Neutrophil (primary cell): ENCODE measurements at regions not wholly inside any gene's neighbourhood (a gene's known extent, or its start where the extent isn't known, plus 50 kb on each side); places are given as distances from the start of the nearest gene placed in this dataset.
"Not testable (repeated sequence)": the region's sequence is repeated elsewhere in the genome, so short reads cannot be mapped to it uniquely, and the experiment has no call there.

ENCODE experiments used
- H3K27ac ChIP-seq: fragments of 200-600 bp; sonication (generic); 2 replicates; pipeline ENCODE4 v1.5.1; 2016; ENCODE audit warnings: mild to moderate bottlenecking, moderate library complexity
- H3K27me3 ChIP-seq: fragments of 200-600 bp; sonication (generic); 2 replicates; pipeline ENCODE4 v1.6.0; 2016; ENCODE audit warnings: mild to moderate bottlenecking
- H3K36me3 ChIP-seq: fragments of 200-600 bp; sonication (generic); 2 replicates; pipeline ENCODE4 v1.5.1; 2017
- H3K4me1 ChIP-seq, 2 experiments: fragments of 200-600 bp in 1 of 2; sonication (generic) in 1 of 2; 1 replicate in 1 of 2; 2 replicates in 1 of 2; pipeline versions ENCODE4 v1.5.1 to v1.6.1; 2013 to 2016; ENCODE audit warnings: low read depth in 1 of 2, low read length in 1 of 2, mild to moderate bottlenecking in 1 of 2, moderate library complexity in 1 of 2; ENCODE audit not compliant: control insufficient read depth in 1 of 2, insufficient read depth in 1 of 2
- H3K4me3 ChIP-seq, 2 experiments: fragments of 200-600 bp in 1 of 2; sonication (generic) in 1 of 2; 1 replicate in 1 of 2; 2 replicates in 1 of 2; pipeline ENCODE4 v1.5.1; 2013 to 2016; ENCODE audit warnings: low read depth in 1 of 2, low read length in 1 of 2, mild to moderate bottlenecking in 1 of 2, moderate library complexity in 1 of 2
- H3K9me3 ChIP-seq: fragments of 200-600 bp; sonication (generic); 2 replicates; pipeline ENCODE4 v1.5.1; 2016
- TF ChIP-seq, protein P1 (sequence below): fragments of 200-600 bp; sonication (generic); IDR thresholded peaks from 2 replicates; pipeline ENCODE4 v1.5.1; 2016; ENCODE audit warnings: antibody characterized with exemption

DNA sequence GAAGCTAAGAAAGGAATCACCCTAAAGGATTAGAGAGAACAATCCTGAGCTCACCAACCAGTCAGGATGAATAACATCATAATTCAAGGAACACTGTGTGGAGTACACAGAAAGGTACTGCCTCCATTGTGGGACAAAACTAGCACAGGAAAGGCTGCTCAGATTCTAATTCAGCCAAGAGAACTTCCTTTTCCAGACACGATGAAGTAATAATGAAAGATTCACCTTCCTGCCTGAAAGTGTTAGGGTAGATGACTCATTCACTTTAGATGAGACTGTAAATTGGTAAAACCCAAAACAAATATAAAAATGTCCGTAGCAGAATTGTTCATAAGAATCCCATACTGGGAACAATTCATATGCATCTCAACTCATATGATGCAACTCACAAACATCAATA is 167.2 kb downstream of the CDC14C start:
- H3K36me3 ChIP-seq: no peaks in the 10 kb centered on the region
- no peak overlapping the region for H3K27ac ChIP-seq
- TF ChIP-seq, protein P1, sequence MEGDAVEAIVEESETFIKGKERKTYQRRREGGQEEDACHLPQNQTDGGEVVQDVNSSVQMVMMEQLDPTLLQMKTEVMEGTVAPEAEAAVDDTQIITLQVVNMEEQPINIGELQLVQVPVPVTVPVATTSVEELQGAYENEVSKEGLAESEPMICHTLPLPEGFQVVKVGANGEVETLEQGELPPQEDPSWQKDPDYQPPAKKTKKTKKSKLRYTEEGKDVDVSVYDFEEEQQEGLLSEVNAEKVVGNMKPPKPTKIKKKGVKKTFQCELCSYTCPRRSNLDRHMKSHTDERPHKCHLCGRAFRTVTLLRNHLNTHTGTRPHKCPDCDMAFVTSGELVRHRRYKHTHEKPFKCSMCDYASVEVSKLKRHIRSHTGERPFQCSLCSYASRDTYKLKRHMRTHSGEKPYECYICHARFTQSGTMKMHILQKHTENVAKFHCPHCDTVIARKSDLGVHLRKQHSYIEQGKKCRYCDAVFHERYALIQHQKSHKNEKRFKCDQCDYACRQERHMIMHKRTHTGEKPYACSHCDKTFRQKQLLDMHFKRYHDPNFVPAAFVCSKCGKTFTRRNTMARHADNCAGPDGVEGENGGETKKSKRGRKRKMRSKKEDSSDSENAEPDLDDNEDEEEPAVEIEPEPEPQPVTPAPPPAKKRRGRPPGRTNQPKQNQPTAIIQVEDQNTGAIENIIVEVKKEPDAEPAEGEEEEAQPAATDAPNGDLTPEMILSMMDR: no peak
- H3K4me1 ChIP-seq: no peaks in the 10 kb centered on the region
- no peak overlapping the region for H3K4me3 ChIP-seq
- no peaks in the 10 kb centered on the region for H3K27me3 ChIP-seq
- H3K9me3 ChIP-seq: no peaks in the 10 kb centered on the region

DNA sequence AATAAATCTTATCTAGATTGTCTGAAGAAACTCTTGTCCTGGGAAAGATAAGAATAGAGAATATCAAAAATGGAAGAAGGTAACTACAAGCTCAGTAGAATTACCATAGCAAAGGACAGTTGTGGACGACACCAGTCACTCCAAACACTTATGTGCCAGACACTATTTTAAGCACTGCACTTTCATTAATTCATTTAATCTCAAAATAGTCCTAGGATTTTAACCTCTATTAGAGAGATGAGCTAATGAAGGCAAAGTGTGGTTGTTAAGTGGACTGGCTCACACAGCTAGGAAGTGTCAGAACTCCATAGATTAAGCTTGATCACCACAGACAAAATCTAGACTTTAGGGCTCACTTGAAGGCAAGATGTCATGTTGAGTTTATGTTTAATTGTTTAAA is 168.9 kb downstream of the CDC14C start:
- no peaks in the 10 kb centered on the region for H3K36me3 ChIP-seq
- H3K9me3 ChIP-seq: no peaks in the 10 kb centered on the region
- TF ChIP-seq, protein P1: no peak
- no peak overlapping the region for H3K27ac ChIP-seq
- H3K27me3 ChIP-seq: no peaks in the 10 kb centered on the region
- no peak overlapping the region for H3K4me3 ChIP-seq
- H3K4me1 ChIP-seq: no peaks in the 10 kb centered on the region

DNA sequence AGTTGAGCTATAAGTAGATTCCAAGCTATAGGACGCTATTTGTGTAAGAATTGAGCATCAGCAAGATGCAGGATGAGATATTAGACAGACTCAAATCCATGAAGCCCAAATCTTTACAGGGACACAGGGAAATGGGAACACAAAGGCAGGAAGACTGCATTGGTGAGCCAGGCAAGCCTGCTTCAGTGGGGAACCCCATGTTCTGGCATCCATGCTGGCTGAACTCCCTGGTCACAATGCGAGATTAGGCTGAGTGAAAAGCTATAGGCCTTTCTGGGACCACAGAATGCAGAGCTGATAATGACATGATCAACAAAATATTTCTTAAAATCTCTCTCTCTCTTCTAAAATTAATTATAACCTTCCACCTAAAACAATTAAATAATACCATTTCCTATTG is 170.5 kb downstream of the CDC14C start:
- Histone ChIP-seq H3K36me3 (no peaks in the 10 kb centered on the region), H3K27me3 (no peaks in the 10 kb centered on the region), H3K27ac (no peak overlapping the region), H3K4me3 (no peak overlapping the region), H3K9me3 (no peaks in the 10 kb centered on the region), H3K4me1 (no peaks in the 10 kb centered on the region)
- TF ChIP-seq, protein P1: no peak

GRCh38 chr7:49099587-49100326 is 175.4 kb downstream of the CDC14C start:
- Histone ChIP-seq H3K4me3 (no peak overlapping the region), H3K36me3 (no peaks in the 10 kb centered on the region)
- TF ChIP-seq, protein P1: no peak

GRCh38 chr7:49100908-49101740 is 176.8 kb downstream of the CDC14C start:
- H3K27ac ChIP-seq, H3K27me3 ChIP-seq, H3K4me1 ChIP-seq, H3K9me3 ChIP-seq, H3K36me3 ChIP-seq, H3K4me3 ChIP-seq: not testable (repeated sequence)

More at GRCh38 chr7:49099587-49100326, 175.4 kb downstream of the CDC14C start:
- Histone ChIP-seq H3K9me3 (no peaks in the 10 kb centered on the region), H3K27ac (no peak overlapping the region), H3K4me1 (no peaks in the 10 kb centered on the region), H3K27me3 (no peaks in the 10 kb centered on the region)

- no peaks in the 10 kb centered on the region for H3K9me3 ChIP-seq
- H3K4me3 ChIP-seq: no peak overlapping the region
- H3K4me1 ChIP-seq: no peaks in the 10 kb centered on the region
- H3K27me3 ChIP-seq: no peaks in the 10 kb centered on the region
- H3K36me3 ChIP-seq: no peaks in the 10 kb centered on the region
- TF ChIP-seq, protein P1: no peak
- H3K27ac ChIP-seq: no peak overlapping the region
These were observed 178.1 kb downstream of the CDC14C start for GRCh38 chr7:49102411-49102810.
